Thyroid gland (tissue), 4 donors: ENCODE measurements at regions not wholly inside any gene's neighbourhood (a gene's known extent, or its start where the extent isn't known, plus 50 kb on each side); places are given as distances from the start of the nearest gene placed in this dataset.

Experiments used
- CTCF ChIP-seq, 6 experiments: fragments of 200-600 bp in 3 of 6; fragments of 450-650 bp in 3 of 6; sonication (generic) in 3 of 6; IDR thresholded peaks; one replicate each; pipeline ENCODE4 v1.5.1; 2016 to 2019; ENCODE audit warnings: antibody characterized with exemption in 6 of 6, mild to moderate bottlenecking in 2 of 6, inconsistent platforms in 1 of 6, moderate library complexity in 1 of 6
- POLR2A ChIP-seq, 2 donors: fragments of 450-650 bp; IDR thresholded peaks; one replicate each; pipeline ENCODE4 v1.6.1; 2017; ENCODE audit warnings: antibody characterized with exemption in 2 of 2, mild to moderate bottlenecking in 2 of 2, moderate library complexity in 1 of 2

GRCh38 chr10:88163572-88163971 lies 300.1 kb downstream of the PTEN start:
- TF ChIP-seq CTCF (IDR thresholded peaks at IDR 0.05) (no peak), POLR2A (IDR thresholded peaks at IDR 0.05) (no peak)
